ENCODE measurements at regions not wholly inside any gene's neighbourhood (a gene's known extent, or its start where the extent isn't known, plus 50 kb on each side); places are given as distances from the start of the nearest gene placed in this dataset.

DNA sequence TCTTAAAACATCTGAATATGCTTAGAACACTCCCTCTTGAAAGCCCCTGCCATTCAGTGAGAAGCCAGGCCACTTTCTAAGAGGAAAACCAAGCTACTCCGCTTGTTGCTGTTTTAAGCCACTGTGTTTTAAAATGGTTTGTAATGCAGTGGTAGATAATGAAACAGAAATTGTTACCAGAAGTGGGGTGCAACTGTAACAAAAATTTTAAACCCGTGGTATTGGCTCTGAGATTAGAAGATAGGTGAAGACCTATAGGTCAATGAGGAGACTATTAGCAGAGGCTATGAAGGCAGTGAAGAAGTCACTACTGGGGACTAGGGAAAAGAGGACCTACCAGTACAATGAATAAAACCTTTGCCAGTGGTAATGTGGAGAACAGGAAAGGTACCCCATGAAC is 266.5 kb downstream of the IRF8 start:
- WGBS (ENCODE audit: insufficient coverage), result 75% methylated on average over 2 of the region's 2 CpGs
- H3K9ac ChIP-seq (ENCODE audit: insufficient read depth, low read length, poor library complexity, severe bottlenecking), result no peak overlapping the region
- no peak for DNase-seq

DNA sequence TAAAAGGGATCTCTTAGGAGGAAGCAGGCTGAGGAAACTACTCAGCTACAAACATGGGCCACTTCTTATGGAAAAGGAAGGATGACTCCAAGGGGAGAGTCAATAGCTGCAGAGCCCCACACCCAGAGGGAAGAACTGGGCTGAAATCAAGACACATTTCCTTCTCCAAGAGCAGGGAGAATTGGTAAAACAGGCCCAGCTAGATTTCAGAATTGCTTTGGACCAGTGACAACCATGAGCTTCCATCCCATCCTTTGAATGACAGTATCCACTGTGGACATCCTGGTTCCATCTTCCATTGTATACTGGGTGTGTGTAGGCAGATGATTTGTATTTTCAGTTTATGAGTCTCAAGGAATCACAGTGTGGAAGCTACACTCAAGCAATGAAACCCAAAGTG is 267.5 kb downstream of the IRF8 start:
- no peak for DNase-seq
- Histone ChIP-seq H3K79me2 (ENCODE audit: insufficient read depth, low read length) (no peaks in the 10 kb centered on the region), H3K9me3 (replicated peaks in 1 of 2; ENCODE audit: control insufficient read depth in 1 of 2, insufficient read depth in 1 of 2, low read length in 2 of 2) (peaks cover 10 to 24% of the 10 kb centered on the region in 2 donors), H3K4me3 (replicated peaks in 1 of 3; ENCODE audit: low read depth in 2 of 3, low read length in 3 of 3) (no peak overlapping the region), H3K4me2 (replicated peaks; ENCODE audit: extremely low read depth, low read length, poor library complexity, severe bottlenecking) (no peak overlapping the region), H3K27me3 (ENCODE audit: control insufficient read depth in 2 of 2, insufficient read depth in 2 of 2, low read length in 2 of 2) (peaks cover 2 to 3% of the 10 kb centered on the region in 2 donors), H3K27ac (ENCODE audit: low read depth in 1 of 2, low read length in 2 of 2) (no peak overlapping the region), H3K9ac (ENCODE audit: insufficient read depth, low read length, poor library complexity, severe bottlenecking) (no peak overlapping the region), H3K4me1 (ENCODE audit: control insufficient read depth in 1 of 2, insufficient read depth in 2 of 2, low read length in 2 of 2) (no peaks in the 10 kb centered on the region), H3K36me3 (replicated peaks in 1 of 2; ENCODE audit: control insufficient read depth in 1 of 2, insufficient read depth in 2 of 2, low read length in 2 of 2) (no peaks in the 10 kb centered on the region), H4K20me1 (ENCODE audit: insufficient read depth, low read length) (no peaks in the 10 kb centered on the region), H2AFZ (ENCODE audit: insufficient read depth, low read depth, low read length, poor library complexity, severe bottlenecking) (no peak overlapping the region)
- Mint-ChIP-seq H3K27ac (no peak overlapping the region), H3K4me1 (peaks cover 5% of the 10 kb centered on the region), H3K4me3 (no peak overlapping the region), H3K36me3 (no peaks in the 10 kb centered on the region), H3K9me3 (peaks cover 11 to 33% (median 20%) of the 10 kb centered on the region in 7 donors), H3K27me3 (ENCODE audit: low read depth in 3 of 3) (peaks cover 10 to 23% (median 17%) of the 10 kb centered on the region in 3 donors)
- intact Hi-C loops (cut with micrococcal nuclease), result no loop called here
- TF ChIP-seq, protein P1, sequence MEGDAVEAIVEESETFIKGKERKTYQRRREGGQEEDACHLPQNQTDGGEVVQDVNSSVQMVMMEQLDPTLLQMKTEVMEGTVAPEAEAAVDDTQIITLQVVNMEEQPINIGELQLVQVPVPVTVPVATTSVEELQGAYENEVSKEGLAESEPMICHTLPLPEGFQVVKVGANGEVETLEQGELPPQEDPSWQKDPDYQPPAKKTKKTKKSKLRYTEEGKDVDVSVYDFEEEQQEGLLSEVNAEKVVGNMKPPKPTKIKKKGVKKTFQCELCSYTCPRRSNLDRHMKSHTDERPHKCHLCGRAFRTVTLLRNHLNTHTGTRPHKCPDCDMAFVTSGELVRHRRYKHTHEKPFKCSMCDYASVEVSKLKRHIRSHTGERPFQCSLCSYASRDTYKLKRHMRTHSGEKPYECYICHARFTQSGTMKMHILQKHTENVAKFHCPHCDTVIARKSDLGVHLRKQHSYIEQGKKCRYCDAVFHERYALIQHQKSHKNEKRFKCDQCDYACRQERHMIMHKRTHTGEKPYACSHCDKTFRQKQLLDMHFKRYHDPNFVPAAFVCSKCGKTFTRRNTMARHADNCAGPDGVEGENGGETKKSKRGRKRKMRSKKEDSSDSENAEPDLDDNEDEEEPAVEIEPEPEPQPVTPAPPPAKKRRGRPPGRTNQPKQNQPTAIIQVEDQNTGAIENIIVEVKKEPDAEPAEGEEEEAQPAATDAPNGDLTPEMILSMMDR (IDR thresholded peaks at IDR 0.05), result no peak

More for the DNA sequence above, 266.5 kb downstream of the IRF8 start:
- Mint-ChIP-seq H3K27me3 (ENCODE audit: low read depth in 3 of 3) (peaks cover 7 to 23% (median 15%) of the 10 kb centered on the region in 3 donors), H3K4me3 (no peak overlapping the region), H3K4me1 (peaks cover 5% of the 10 kb centered on the region), H3K9me3 (peaks cover 11 to 33% (median 20%) of the 10 kb centered on the region in 7 donors), H3K36me3 (no peaks in the 10 kb centered on the region), H3K27ac (no peak overlapping the region)
- no peaks in the 10 kb centered on the region for H3K4me1 ChIP-seq (ENCODE audit: control insufficient read depth in 1 of 2, insufficient read depth in 2 of 2, low read length in 2 of 2)
- peaks cover 10 to 24% of the 10 kb centered on the region in 2 donors for H3K9me3 ChIP-seq (replicated peaks in 1 of 2; ENCODE audit: control insufficient read depth in 1 of 2, insufficient read depth in 1 of 2, low read length in 2 of 2)
- no peak overlapping the region for H3K27ac ChIP-seq (ENCODE audit: low read depth in 1 of 2, low read length in 2 of 2)
- H3K27me3 ChIP-seq (ENCODE audit: control insufficient read depth in 2 of 2, insufficient read depth in 2 of 2, low read length in 2 of 2), result peaks cover 0 to 3% of the 10 kb centered on the region in 2 donors
- H3K4me3 ChIP-seq (replicated peaks in 1 of 3; ENCODE audit: low read depth in 2 of 3, low read length in 3 of 3), result no peak overlapping the region
- intact Hi-C loops (cut with micrococcal nuclease), result no loop called here
- no peaks in the 10 kb centered on the region for H3K36me3 ChIP-seq (replicated peaks in 1 of 2; ENCODE audit: control insufficient read depth in 1 of 2, insufficient read depth in 2 of 2, low read length in 2 of 2)
- H2AFZ ChIP-seq (ENCODE audit: insufficient read depth, low read depth, low read length, poor library complexity, severe bottlenecking), result no peak overlapping the region
- TF ChIP-seq, protein P1 (IDR thresholded peaks at IDR 0.05), result no peak
- no peaks in the 10 kb centered on the region for H3K79me2 ChIP-seq (ENCODE audit: insufficient read depth, low read length)
- no peak overlapping the region for H3K4me2 ChIP-seq (replicated peaks; ENCODE audit: extremely low read depth, low read length, poor library complexity, severe bottlenecking)
- H4K20me1 ChIP-seq (ENCODE audit: insufficient read depth, low read length), result no peaks in the 10 kb centered on the region
